HG02870 (cell line): ENCODE measurements at regions not wholly inside any gene's neighbourhood (a gene's known extent, or its start where the extent isn't known, plus 50 kb on each side); places are given as distances from the start of the nearest gene placed in this dataset.

Experiments
- ATAC-seq: cut with Tn5 transposase; IDR thresholded peaks from one replicate; pipeline ENCODE4 v1.9.1; 2021; ENCODE audit warnings: mild to moderate bottlenecking, moderate library complexity; ENCODE audit not compliant: unreplicated experiment

GRCh38 chr2:30338475-30338874 lies 107.1 kb downstream of the LBH start:
- no peak for ATAC-seq

- ATAC-seq, result no peak
Measured at GRCh38 chr2:30339071-30339470, 107.7 kb downstream of the LBH start.

GRCh38 chr2:30341500-30342267 lies 105.4 kb upstream of the LCLAT1 start:
- ATAC-seq, result no peak

- ATAC-seq, result no peak
Measured at GRCh38 chr2:30346471-30347169, 100.4 kb upstream of the LCLAT1 start.

- ATAC-seq, result no peak
Measured at GRCh38 chr2:30348825-30349224, 98.2 kb upstream of the LCLAT1 start.

GRCh38 chr2:30349691-30350090 lies 97.4 kb upstream of the LCLAT1 start:
- no peak for ATAC-seq

GRCh38 chr2:30351116-30351515 lies 95.9 kb upstream of the LCLAT1 start:
- ATAC-seq, result no peak

GRCh38 chr2:30351949-30352348 lies 95.1 kb upstream of the LCLAT1 start:
- no peak for ATAC-seq

- ATAC-seq, result no peak
Measured at GRCh38 chr2:30354150-30354549, 92.9 kb upstream of the LCLAT1 start.

GRCh38 chr2:30354621-30355020 lies 92.4 kb upstream of the LCLAT1 start:
- ATAC-seq, result no peak

- no peak for ATAC-seq
Measured at GRCh38 chr2:30355306-30355705, 91.7 kb upstream of the LCLAT1 start.

GRCh38 chr2:30356071-30356470 lies 91.0 kb upstream of the LCLAT1 start:
- ATAC-seq, result no peak

- ATAC-seq, result no peak
Measured at GRCh38 chr2:30356776-30357175, 90.3 kb upstream of the LCLAT1 start.

GRCh38 chr2:30358351-30358750 lies 88.7 kb upstream of the LCLAT1 start:
- no peak for ATAC-seq

- no peak for ATAC-seq
Measured at GRCh38 chr2:30358842-30359241, 88.2 kb upstream of the LCLAT1 start.

GRCh38 chr2:30359644-30360167 lies 87.3 kb upstream of the LCLAT1 start:
- no peak for ATAC-seq

- no peak for ATAC-seq
Measured at GRCh38 chr2:30361751-30362394, 85.2 kb upstream of the LCLAT1 start.

- ATAC-seq, result no peak
Measured at GRCh38 chr2:30362468-30363081, 84.5 kb upstream of the LCLAT1 start.

- no peak for ATAC-seq
Measured at GRCh38 chr2:30363406-30363805, 83.6 kb upstream of the LCLAT1 start.

- ATAC-seq, result no peak
Measured at GRCh38 chr2:30365201-30365600, 81.8 kb upstream of the LCLAT1 start.

GRCh38 chr2:30366199-30366691 lies 80.8 kb upstream of the LCLAT1 start:
- no peak for ATAC-seq
